ENCODE measurements at regions not wholly inside any gene's neighbourhood (a gene's known extent, or its start where the extent isn't known, plus 50 kb on each side); places are given as distances from the start of the nearest gene placed in this dataset.

- no peaks in the 10 kb centered on the region for H3K9me3 ChIP-seq (ENCODE audit: control insufficient read depth in 1 of 2, insufficient read depth in 1 of 2, low read depth in 1 of 2, low read length in 2 of 2)
- H3K9me2 ChIP-seq (ENCODE audit: insufficient read depth) = no peaks in the 10 kb centered on the region
- no peak overlapping the region for H3K4me3 ChIP-seq (replicated peaks in 1 of 2; ENCODE audit: low read depth in 1 of 2, low read length in 2 of 2)
- POLR2A ChIA-PET = no interaction called here
- no peaks in the 10 kb centered on the region for H3K4me1 ChIP-seq (ENCODE audit: control insufficient read depth in 1 of 2, insufficient read depth in 2 of 2, low read length in 2 of 2)
- H4K20me1 ChIP-seq (ENCODE audit: insufficient read depth) = no peaks in the 10 kb centered on the region
- H3K27ac ChIP-seq (ENCODE audit: low read depth, low read length) = no peak overlapping the region
- intact Hi-C loops (cut with micrococcal nuclease) = no loop called here
- CTCF ChIA-PET = no interaction called here
- DNase-seq (ENCODE audit: low read depth, low spot score) = no peak
- RAD21 ChIA-PET (ENCODE audit: low non-redundant PET in 1 of 2, low total read pairs in 2 of 2, uncharacterized antibody in 2 of 2, unreplicated experiment in 2 of 2) = no interaction called here
- no peak overlapping the region for H2AFZ ChIP-seq (ENCODE audit: low read depth, low read length, poor library complexity, severe bottlenecking)
- no TSS peak for BruUV-seq (replicated peaks)
- no peaks in the 10 kb centered on the region for H3K36me3 ChIP-seq (ENCODE audit: control insufficient read depth in 1 of 2, insufficient read depth in 2 of 2, low read length in 2 of 2)
- ATAC-seq = no peak
- H3K9ac ChIP-seq (ENCODE audit: low read length) = no peak overlapping the region
- H3K4me2 ChIP-seq (ENCODE audit: low read length) = no peak overlapping the region
- no peaks in the 10 kb centered on the region for H3K27me3 ChIP-seq (ENCODE audit: insufficient read depth, low read length)
- no peaks in the 10 kb centered on the region for H3K79me2 ChIP-seq (ENCODE audit: insufficient read depth, low read length)
- no peak for TF ChIP-seq FOSL1 (IDR thresholded peaks at IDR 0.05; ENCODE audit: low read depth)
- TF ChIP-seq CTCF (IDR thresholded peaks at IDR 0.05 in 2 of 3, conservative IDR thresholded peaks at IDR 0.05 in 1 of 3; ENCODE audit: borderline replicate concordance in 1 of 3, insufficient read depth in 1 of 3, low read depth in 2 of 3, low read length in 2 of 3) = no peak
- no peak for TF ChIP-seq ZFX (IDR thresholded peaks at IDR 0.05)
- TF ChIP-seq EGR1 (IDR thresholded peaks at IDR 0.05; ENCODE audit: low read depth) = no peak
- TF ChIP-seq ZNF274 (IDR thresholded peaks at IDR 0.05; ENCODE audit: low read depth, low read length) = no peak
- TF ChIP-seq ZBTB33 (IDR thresholded peaks at IDR 0.05; ENCODE audit: extremely low read depth, insufficient replicate concordance, low read length) = no peak
Observed at GRCh38 chr10:121379013-121379412, 219.2 kb downstream of the FGFR2 start.
